Fibroblast of lung (primary cell): ENCODE measurements at regions not wholly inside any gene's neighbourhood (a gene's known extent, or its start where the extent isn't known, plus 50 kb on each side); places are given as distances from the start of the nearest gene placed in this dataset.
A peak's percentile ranks its signal among the peaks of the same experiment; 100 is the strongest.

ENCODE experiments used
- DNase-seq, 2 donors: peaks; one replicate each; pipeline versions ENCODE4 v3.0.0 to v3.0.0-alpha.2; 2010; ENCODE audit warnings: low read depth in 2 of 2
- H2AFZ ChIP-seq: 2 replicates; pipeline ENCODE4 v1.5.1; 2012; ENCODE audit warnings: low read length, control low read depth, inconsistent platforms
- H3K27ac ChIP-seq: 2 replicates; pipeline ENCODE4 v1.5.1; 2011; ENCODE audit warnings: low read length, control low read depth; ENCODE audit not compliant: insufficient read depth
- H3K27me3 ChIP-seq: 2 replicates; pipeline ENCODE4 v1.5.1; 2011; ENCODE audit warnings: mild to moderate bottlenecking, low read length; ENCODE audit not compliant: control insufficient read depth, insufficient read depth
- H3K36me3 ChIP-seq: 2 replicates; pipeline ENCODE4 v1.5.1; 2011; ENCODE audit warnings: low read length; ENCODE audit not compliant: control insufficient read depth, insufficient read depth
- H3K4me1 ChIP-seq: 2 replicates; pipeline ENCODE4 v1.5.1; 2011; ENCODE audit warnings: low read length; ENCODE audit not compliant: control insufficient read depth, insufficient read depth; ENCODE audit errors: extremely low read depth
- H3K4me2 ChIP-seq: 2 replicates; pipeline ENCODE4 v1.5.1; 2011; ENCODE audit warnings: low read length, control low read depth; ENCODE audit not compliant: insufficient read depth; ENCODE audit errors: extremely low read depth
- H3K4me3 ChIP-seq, 4 experiments: fragments of 200-600 bp in 1 of 4; sonication (generic) in 1 of 4; replicated peaks in 1 of 4; 2 replicates each; pipeline ENCODE4 v1.5.1; 2011 to 2016; ENCODE audit warnings: low read length in 4 of 4, low read depth in 3 of 4, mild to moderate bottlenecking in 3 of 4, control low read depth in 2 of 4, inconsistent platforms in 1 of 4, mixed read lengths in 1 of 4; ENCODE audit not compliant: insufficient read depth in 1 of 4; ENCODE audit errors: control extremely low read depth in 1 of 4
- H3K79me2 ChIP-seq: 2 replicates; pipeline ENCODE4 v1.5.1; 2012; ENCODE audit warnings: mild to moderate bottlenecking, low read length, inconsistent platforms; ENCODE audit not compliant: control insufficient read depth, insufficient read depth
- H3K9ac ChIP-seq: 2 replicates; pipeline ENCODE4 v1.5.1; 2011; ENCODE audit warnings: mild to moderate bottlenecking, low read length, control low read depth; ENCODE audit not compliant: insufficient read depth
- H3K9me3 ChIP-seq: 2 replicates; pipeline ENCODE4 v1.5.1; 2012; ENCODE audit warnings: low read depth, low read length; ENCODE audit not compliant: control insufficient read depth, insufficient read depth
- H4K20me1 ChIP-seq: 2 replicates; pipeline ENCODE4 v1.5.1; 2011; ENCODE audit warnings: low read length; ENCODE audit not compliant: control insufficient read depth, insufficient read depth; ENCODE audit errors: extremely low read depth
- CTCF ChIP-seq, 2 donors: IDR thresholded peaks in 1 of 2; conservative IDR thresholded peaks in 1 of 2; 1 replicate in 1 of 2; 2 replicates in 1 of 2; pipeline ENCODE4 v1.5.1; 2011 to 2012; ENCODE audit warnings: low read length in 2 of 2, control low read depth in 1 of 2, inconsistent platforms in 1 of 2, low read depth in 1 of 2, mild to moderate bottlenecking in 1 of 2
- EZH2 ChIP-seq: IDR thresholded peaks from 2 replicates; pipeline ENCODE4 v1.5.1; 2012; ENCODE audit warnings: low read length, control low read depth, mild to moderate bottlenecking; ENCODE audit errors: missing control alignments

- no peaks in the 10 kb centered on the region for H3K36me3 ChIP-seq
- no peak overlapping the region for H3K4me2 ChIP-seq
- H3K27ac ChIP-seq, result no peak overlapping the region
- no peak overlapping the region for H3K9ac ChIP-seq
- no peak overlapping the region for H2AFZ ChIP-seq
- no peaks in the 10 kb centered on the region for H3K27me3 ChIP-seq
- peaks cover 6% of the 10 kb centered on the region for H3K4me1 ChIP-seq
- H4K20me1 ChIP-seq, result no peaks in the 10 kb centered on the region
- H3K4me3 ChIP-seq, result no peak overlapping the region
- no peaks in the 10 kb centered on the region for H3K9me3 ChIP-seq
- H3K79me2 ChIP-seq, result no peaks in the 10 kb centered on the region
- DNase-seq, result no peak
- no peak for TF ChIP-seq EZH2
- TF ChIP-seq CTCF (conservative IDR thresholded peaks at IDR 0.05 in 1 of 2, IDR thresholded peaks at IDR 0.05 in 1 of 2; ENCODE audit: low read depth in 1 of 2, low read length in 2 of 2), result no peak
Observed at GRCh38 chr6:100173211-100173610, 179.2 kb upstream of the MCHR2 start.

GRCh38 chr6:100172322-100172713 lies 178.3 kb upstream of the MCHR2 start:
- Histone ChIP-seq H3K27ac (no peak overlapping the region), H4K20me1 (no peaks in the 10 kb centered on the region), H3K4me2 (no peak overlapping the region), H2AFZ (no peak overlapping the region), H3K9me3 (no peaks in the 10 kb centered on the region), H3K36me3 (no peaks in the 10 kb centered on the region), H3K4me1 (peaks cover 5% of the 10 kb centered on the region), H3K4me3 (no peak overlapping the region), H3K27me3 (no peaks in the 10 kb centered on the region), H3K79me2 (no peaks in the 10 kb centered on the region), H3K9ac (no peak overlapping the region)
- TF ChIP-seq CTCF (conservative IDR thresholded peaks at IDR 0.05 in 1 of 2, IDR thresholded peaks at IDR 0.05 in 1 of 2; ENCODE audit: low read depth in 1 of 2, low read length in 2 of 2) (no peak), EZH2 (no peak)
- no peak for DNase-seq

- no peak for TF ChIP-seq EZH2
- TF ChIP-seq CTCF (conservative IDR thresholded peaks at IDR 0.05 in 1 of 2, IDR thresholded peaks at IDR 0.05 in 1 of 2; ENCODE audit: low read depth in 1 of 2, low read length in 2 of 2), result no peak
- Histone ChIP-seq H3K79me2 (no peaks in the 10 kb centered on the region), H3K4me3 (no peak overlapping the region), H3K27me3 (no peaks in the 10 kb centered on the region), H3K36me3 (no peaks in the 10 kb centered on the region), H3K27ac (no peak overlapping the region), H3K9me3 (no peaks in the 10 kb centered on the region), H3K4me1 (peaks cover 3% of the 10 kb centered on the region), H2AFZ (no peak overlapping the region), H3K4me2 (no peak overlapping the region), H3K9ac (no peak overlapping the region), H4K20me1 (no peaks in the 10 kb centered on the region)
- peak in 1 of 2 donors; percentile 92 for DNase-seq
Observed at GRCh38 chr6:100171533-100172321, 177.7 kb upstream of the MCHR2 start.
